SJSA1 (cell line): ENCODE measurements at regions not wholly inside any gene's neighbourhood (a gene's known extent, or its start where the extent isn't known, plus 50 kb on each side); places are given as distances from the start of the nearest gene placed in this dataset.

ENCODE experiments used
- DNase-seq, 2 experiments: peaks; one replicate each; pipeline ENCODE4 v3.0.0-alpha.2; 2015 to 2020; ENCODE audit warnings: low spot score in 2 of 2, low read depth in 1 of 2
- H3K27ac ChIP-seq: fragments of 250-450 bp; sonication (Bioruptor Pico); 2 replicates; pipeline ENCODE4 v1.5.1; 2020; ENCODE audit warnings: mild to moderate bottlenecking, moderate library complexity
- H3K27me3 ChIP-seq: fragments of 250-450 bp; sonication (Bioruptor Pico); replicated peaks from 2 replicates; pipeline ENCODE4 v1.5.1; 2020; ENCODE audit warnings: mild to moderate bottlenecking, moderate library complexity
- H3K36me3 ChIP-seq: fragments of 250-450 bp; sonication (Bioruptor Pico); 2 replicates; pipeline ENCODE4 v1.5.1; 2020; ENCODE audit warnings: mild to moderate bottlenecking
- H3K4me1 ChIP-seq: fragments of 250-450 bp; sonication (Bioruptor Pico); replicated peaks from 2 replicates; pipeline ENCODE4 v1.6.1; 2021; ENCODE audit warnings: mild to moderate bottlenecking
- H3K4me3 ChIP-seq: fragments of 250-450 bp; sonication (Bioruptor Pico); 2 replicates; pipeline ENCODE4 v1.5.1; 2020; ENCODE audit warnings: mild to moderate bottlenecking
- H3K9me3 ChIP-seq: fragments of 250-450 bp; sonication (Bioruptor Pico); replicated peaks from 2 replicates; pipeline ENCODE4 v1.5.1; 2020; ENCODE audit warnings: mild to moderate bottlenecking

DNA sequence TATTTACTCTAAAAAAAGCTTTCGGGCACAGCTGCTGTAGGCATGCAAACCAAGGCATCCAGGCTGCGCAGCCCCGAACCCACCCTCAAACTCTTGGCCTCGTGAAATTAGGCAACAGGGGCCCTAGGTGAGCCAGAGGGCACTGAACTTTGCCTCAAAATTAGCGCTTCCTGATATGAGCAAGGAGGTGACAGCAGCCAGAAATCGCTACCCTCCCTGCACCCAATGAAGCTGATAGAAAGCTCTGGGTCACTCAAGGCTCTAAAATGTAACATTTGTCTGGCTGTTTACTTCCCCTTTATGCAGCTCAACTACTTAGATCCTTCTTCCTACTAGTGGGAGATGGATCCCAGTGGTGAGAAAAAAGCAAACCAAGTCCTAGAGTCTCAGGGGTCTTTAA is 61.8 kb downstream of the PITPNM2 start:
- Histone ChIP-seq H3K36me3 (no peaks in the 10 kb centered on the region), H3K27me3 (no peaks in the 10 kb centered on the region), H3K4me1 (peaks cover 17% of the 10 kb centered on the region), H3K9me3 (no peaks in the 10 kb centered on the region), H3K27ac (no peak overlapping the region), H3K4me3 (no peak overlapping the region)
- DNase-seq: no peak

- Histone ChIP-seq H3K36me3 (no peaks in the 10 kb centered on the region), H3K9me3 (no peaks in the 10 kb centered on the region), H3K27me3 (no peaks in the 10 kb centered on the region), H3K27ac (no peak overlapping the region), H3K4me3 (no peak overlapping the region), H3K4me1 (peaks cover 17% of the 10 kb centered on the region)
- DNase-seq: no peak
Observed at GRCh38 chr12:123085730-123086487, 65.0 kb downstream of the PITPNM2 start.

GRCh38 chr12:123085066-123085465 is 65.8 kb downstream of the PITPNM2 start:
- no peaks in the 10 kb centered on the region for H3K27me3 ChIP-seq

DNA sequence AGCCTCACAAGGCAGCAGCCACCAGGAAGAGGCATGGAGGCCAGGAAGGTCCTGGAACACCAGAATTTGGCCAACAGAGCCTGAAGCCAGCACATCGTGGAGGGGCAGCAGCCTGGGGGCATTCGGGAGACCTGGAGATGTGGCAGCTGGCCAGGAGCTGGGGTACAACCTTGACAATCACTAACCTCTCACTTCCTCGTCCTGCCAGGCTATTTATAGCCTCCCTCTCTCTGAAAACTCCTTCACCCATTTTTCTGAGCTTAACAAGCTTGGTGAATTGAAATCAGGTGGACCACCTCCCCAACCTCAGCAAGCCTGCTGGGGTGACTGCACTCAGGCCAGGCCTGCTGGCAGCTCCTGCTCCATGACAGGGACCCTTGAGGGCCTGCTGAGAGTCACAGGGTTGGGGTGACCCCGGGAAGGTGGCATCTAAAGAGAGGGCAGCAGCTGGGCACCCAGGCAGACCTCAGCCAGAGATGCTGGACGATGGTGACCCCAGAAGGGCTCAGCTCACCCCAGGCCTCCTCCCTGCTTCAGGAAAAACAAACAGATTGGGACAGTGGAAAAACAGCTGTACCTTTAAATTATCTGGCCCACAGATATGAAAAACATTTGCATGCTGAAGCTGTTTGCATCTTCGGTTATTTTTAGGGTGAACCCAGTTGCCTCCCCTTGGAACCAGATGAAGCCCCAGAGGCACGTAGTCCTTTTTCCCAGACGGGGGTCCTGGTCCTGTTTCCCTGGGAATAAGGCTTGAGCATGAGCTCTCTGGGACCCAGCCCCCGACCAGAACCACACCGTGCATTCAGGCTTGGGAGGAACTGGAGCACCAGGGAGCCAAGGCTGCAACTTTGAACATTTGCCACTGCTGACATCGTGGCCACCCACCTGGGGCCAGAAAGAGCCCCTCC is 67.0 kb downstream of the PITPNM2 start:
- Histone ChIP-seq H3K4me3 (no peak overlapping the region), H3K4me1 (no peaks in the 10 kb centered on the region), H3K27me3 (no peaks in the 10 kb centered on the region), H3K36me3 (no peaks in the 10 kb centered on the region), H3K27ac (no peak overlapping the region), H3K9me3 (no peaks in the 10 kb centered on the region)
- DNase-seq: no peak

More at GRCh38 chr12:123085066-123085465, 65.8 kb downstream of the PITPNM2 start:
- Histone ChIP-seq H3K9me3 (no peaks in the 10 kb centered on the region), H3K27ac (no peak overlapping the region), H3K4me1 (peaks cover 10% of the 10 kb centered on the region), H3K4me3 (no peak overlapping the region), H3K36me3 (no peaks in the 10 kb centered on the region)
- DNase-seq: no peak

DNA sequence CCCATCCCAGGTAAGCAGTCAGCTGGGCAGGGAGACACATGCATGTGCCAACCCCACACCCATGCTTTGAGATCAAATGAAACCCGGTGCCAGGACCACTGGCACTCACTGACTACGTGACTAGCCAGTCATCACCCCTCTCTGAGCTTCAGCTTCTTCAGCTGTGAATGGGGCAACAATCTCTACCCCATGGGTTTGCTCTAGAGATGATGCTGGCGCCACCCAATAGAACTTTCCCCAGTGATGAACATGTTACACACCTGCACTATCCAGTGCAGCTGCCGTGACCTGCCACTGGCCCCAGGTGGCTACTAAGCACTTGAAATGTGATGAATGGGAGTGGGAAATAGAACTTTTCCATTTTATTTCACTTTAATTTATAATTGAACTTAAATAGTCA is 70.3 kb downstream of the PITPNM2 start:
- no peaks in the 10 kb centered on the region for H3K4me1 ChIP-seq
- no peak overlapping the region for H3K27ac ChIP-seq
- H3K4me3 ChIP-seq: no peak overlapping the region
- H3K27me3 ChIP-seq: no peaks in the 10 kb centered on the region
- no peaks in the 10 kb centered on the region for H3K36me3 ChIP-seq
- no peak for DNase-seq
- H3K9me3 ChIP-seq: no peaks in the 10 kb centered on the region

- H3K27me3 ChIP-seq: no peaks in the 10 kb centered on the region
- no peak overlapping the region for H3K4me3 ChIP-seq
- H3K36me3 ChIP-seq: no peaks in the 10 kb centered on the region
- H3K4me1 ChIP-seq: no peaks in the 10 kb centered on the region
- H3K9me3 ChIP-seq: no peaks in the 10 kb centered on the region
- DNase-seq: no peak
- no peak overlapping the region for H3K27ac ChIP-seq
Observed at GRCh38 chr12:123078531-123079155, 72.2 kb downstream of the PITPNM2 start.

DNA sequence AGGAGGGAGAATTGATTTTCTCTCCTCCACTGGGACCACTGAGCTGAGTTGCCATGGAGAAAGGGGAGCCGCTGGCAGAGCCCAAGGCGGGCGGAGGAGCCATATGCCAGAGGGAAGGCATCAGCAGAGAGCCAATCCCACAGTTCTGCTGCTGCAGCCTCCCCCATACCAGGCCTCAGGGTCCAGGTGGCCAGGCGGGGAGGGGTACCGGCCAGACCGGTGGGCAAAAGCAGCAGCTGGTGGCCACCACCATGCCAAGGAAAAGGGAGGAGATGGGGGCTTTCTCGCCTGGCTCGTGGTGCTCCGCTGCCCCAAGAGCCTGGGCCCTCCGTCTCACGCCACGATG is 72.8 kb downstream of the PITPNM2 start:
- Histone ChIP-seq H3K4me1 (no peaks in the 10 kb centered on the region), H3K27ac (no peak overlapping the region), H3K9me3 (no peaks in the 10 kb centered on the region), H3K27me3 (no peaks in the 10 kb centered on the region), H3K36me3 (no peaks in the 10 kb centered on the region), H3K4me3 (no peak overlapping the region)
- no peak for DNase-seq

GRCh38 chr12:123077298-123078119 is 73.4 kb downstream of the PITPNM2 start:
- Histone ChIP-seq H3K36me3 (no peaks in the 10 kb centered on the region), H3K9me3 (no peaks in the 10 kb centered on the region), H3K4me1 (no peaks in the 10 kb centered on the region), H3K27me3 (no peaks in the 10 kb centered on the region), H3K27ac (no peak overlapping the region), H3K4me3 (no peak overlapping the region)
- no peak for DNase-seq

DNA sequence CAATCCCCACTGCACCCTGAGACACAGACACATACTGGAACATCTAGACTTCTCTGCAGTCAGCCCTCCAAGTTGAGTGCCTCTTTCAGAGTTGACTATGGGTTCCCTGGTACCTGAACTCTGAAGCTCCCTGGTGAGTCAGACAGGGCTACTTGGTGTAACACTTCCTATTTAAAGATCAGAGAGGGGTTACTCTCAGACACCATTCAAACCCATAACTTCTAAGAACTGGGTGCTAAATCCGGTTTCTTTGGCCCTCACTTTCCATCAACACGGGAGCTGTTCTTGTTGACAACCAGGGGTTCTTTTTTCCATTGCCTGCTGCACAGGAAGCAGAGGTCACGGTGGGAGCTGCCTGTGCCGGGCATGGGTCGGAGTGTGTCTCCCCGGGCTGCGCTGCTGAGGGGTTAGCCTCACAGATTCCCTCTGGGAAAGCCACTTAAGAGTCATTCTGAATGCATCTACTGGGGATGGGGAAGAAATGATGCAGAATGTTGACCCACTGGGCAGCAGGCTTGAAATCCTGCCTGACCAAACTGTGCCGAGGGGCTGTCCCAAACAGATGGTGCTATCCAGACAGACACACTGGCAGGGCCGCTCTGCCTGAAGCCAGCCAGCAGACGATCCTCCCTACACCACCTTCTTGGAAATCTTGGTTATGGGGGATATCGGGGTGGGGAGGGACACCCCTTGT is 74.1 kb downstream of the PITPNM2 start:
- Histone ChIP-seq H3K9me3 (no peaks in the 10 kb centered on the region), H3K4me1 (no peaks in the 10 kb centered on the region), H3K4me3 (no peak overlapping the region), H3K27ac (no peak overlapping the region), H3K36me3 (no peaks in the 10 kb centered on the region), H3K27me3 (no peaks in the 10 kb centered on the region)
- DNase-seq: no peak

DNA sequence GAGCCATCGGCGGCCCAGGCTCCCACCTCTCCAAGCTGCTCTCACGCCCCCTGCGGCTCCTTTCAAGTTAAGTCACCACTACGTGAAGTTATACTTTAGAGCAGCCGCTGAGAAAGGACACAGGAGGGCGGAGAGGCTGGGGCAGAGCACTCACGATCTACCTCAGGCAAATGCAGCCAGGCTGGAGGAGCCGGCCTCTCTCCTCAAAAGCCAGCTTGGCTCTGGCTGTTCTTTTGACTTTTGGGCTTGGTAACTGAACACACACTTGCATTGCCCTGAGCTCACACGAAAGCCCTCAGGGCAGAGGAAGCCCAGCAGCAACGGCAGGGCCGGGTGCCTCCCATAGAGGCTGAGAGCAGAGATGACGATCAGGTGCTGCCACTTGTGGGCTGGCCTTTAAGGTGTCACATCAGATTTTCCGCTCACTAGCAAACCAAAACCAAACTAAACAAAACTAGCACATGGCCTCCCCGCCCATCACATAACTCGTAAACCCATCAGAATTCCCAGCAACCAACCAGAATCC is 75.2 kb downstream of the PITPNM2 start:
- Histone ChIP-seq H3K36me3 (no peaks in the 10 kb centered on the region), H3K27me3 (no peaks in the 10 kb centered on the region), H3K9me3 (no peaks in the 10 kb centered on the region), H3K27ac (no peak overlapping the region), H3K4me1 (no peaks in the 10 kb centered on the region), H3K4me3 (no peak overlapping the region)
- DNase-seq: no peak

GRCh38 chr12:123075087-123075645 is 75.7 kb downstream of the PITPNM2 start:
- Histone ChIP-seq H3K36me3 (no peaks in the 10 kb centered on the region), H3K9me3 (no peaks in the 10 kb centered on the region), H3K4me3 (no peak overlapping the region), H3K27ac (no peak overlapping the region), H3K4me1 (no peaks in the 10 kb centered on the region), H3K27me3 (no peaks in the 10 kb centered on the region)
- no peak for DNase-seq

GRCh38 chr12:123073962-123074801 is 76.7 kb downstream of the PITPNM2 start:
- Histone ChIP-seq H3K27ac (no peak overlapping the region), H3K4me3 (no peak overlapping the region), H3K9me3 (no peaks in the 10 kb centered on the region), H3K27me3 (no peaks in the 10 kb centered on the region), H3K36me3 (no peaks in the 10 kb centered on the region), H3K4me1 (no peaks in the 10 kb centered on the region)
- DNase-seq: no peak
